Smooth muscle cell (in vitro differentiated cells): ENCODE measurements at regions not wholly inside any gene's neighbourhood (a gene's known extent, or its start where the extent isn't known, plus 50 kb on each side); places are given as distances from the start of the nearest gene placed in this dataset.

Experiments
- DNase-seq: peaks from one replicate; lab custom pipeline; 2025; ENCODE audit not compliant: unreplicated experiment; lab: John Stamatoyannopoulos, UW
- H2AFZ ChIP-seq: fragments of 200-600 bp; sonication (generic); 2 replicates; pipeline ENCODE4 v1.6.0; 2016; ENCODE audit warnings: antibody characterized with exemption, low read depth, mild to moderate bottlenecking
- H3F3A ChIP-seq: fragments of 200-600 bp; sonication (generic); 2 replicates; pipeline ENCODE4 v1.6.0; 2017; ENCODE audit warnings: antibody characterized with exemption, low read depth
- H3K27ac ChIP-seq: fragments of 200-600 bp; sonication (generic); 2 replicates; pipeline ENCODE4 v1.5.1; 2016; ENCODE audit warnings: low read depth, mild to moderate bottlenecking
- H3K27me3 ChIP-seq: fragments of 200-600 bp; sonication (generic); 2 replicates; pipeline ENCODE4 v1.6.1; 2016; ENCODE audit warnings: low read depth, mild to moderate bottlenecking
- H3K36me3 ChIP-seq: fragments of 200-600 bp; sonication (generic); 2 replicates; pipeline ENCODE4 v1.5.1; 2016; ENCODE audit warnings: low read depth
- H3K4me1 ChIP-seq: fragments of 200-600 bp; sonication (generic); 2 replicates; pipeline ENCODE4 v1.5.1; 2016; ENCODE audit warnings: low read depth
- H3K4me2 ChIP-seq: fragments of 200-600 bp; sonication (generic); 2 replicates; pipeline ENCODE4 v1.6.0; 2016; ENCODE audit warnings: mild to moderate bottlenecking
- H3K4me3 ChIP-seq: fragments of 200-600 bp; sonication (generic); 2 replicates; pipeline ENCODE4 v1.5.1; 2016; ENCODE audit warnings: mild to moderate bottlenecking
- H3K79me2 ChIP-seq: fragments of 200-600 bp; sonication (generic); 2 replicates; pipeline ENCODE4 v1.6.0; 2016; ENCODE audit warnings: low read depth, mild to moderate bottlenecking
- H3K9ac ChIP-seq: fragments of 200-600 bp; sonication (generic); 2 replicates; pipeline ENCODE4 v1.6.0; 2016; ENCODE audit warnings: low read depth
- H3K9me3 ChIP-seq: fragments of 200-600 bp; sonication (generic); replicated peaks from 2 replicates; pipeline ENCODE4 v1.5.1; 2016; ENCODE audit warnings: low read depth
- H4K20me1 ChIP-seq: fragments of 200-600 bp; sonication (generic); 2 replicates; pipeline ENCODE4 v1.6.0; 2016; ENCODE audit warnings: low read depth
- WGBS: methylation state at CpG from one replicate; pipeline ENCODE4 v1.1.7; 2016; ENCODE audit warnings: low lambda C conversion rate; 5-methylcytosine and 5-hydroxymethylcytosine counted together
- TF ChIP-seq, protein P1 (sequence below): fragments of 200-600 bp; sonication (generic); IDR thresholded peaks from 2 replicates; pipeline ENCODE4 v1.5.1; 2017; ENCODE audit warnings: borderline replicate concordance, mild to moderate bottlenecking, antibody characterized with exemption; ENCODE audit not compliant: insufficient read depth, poor library complexity, severe bottlenecking

DNA sequence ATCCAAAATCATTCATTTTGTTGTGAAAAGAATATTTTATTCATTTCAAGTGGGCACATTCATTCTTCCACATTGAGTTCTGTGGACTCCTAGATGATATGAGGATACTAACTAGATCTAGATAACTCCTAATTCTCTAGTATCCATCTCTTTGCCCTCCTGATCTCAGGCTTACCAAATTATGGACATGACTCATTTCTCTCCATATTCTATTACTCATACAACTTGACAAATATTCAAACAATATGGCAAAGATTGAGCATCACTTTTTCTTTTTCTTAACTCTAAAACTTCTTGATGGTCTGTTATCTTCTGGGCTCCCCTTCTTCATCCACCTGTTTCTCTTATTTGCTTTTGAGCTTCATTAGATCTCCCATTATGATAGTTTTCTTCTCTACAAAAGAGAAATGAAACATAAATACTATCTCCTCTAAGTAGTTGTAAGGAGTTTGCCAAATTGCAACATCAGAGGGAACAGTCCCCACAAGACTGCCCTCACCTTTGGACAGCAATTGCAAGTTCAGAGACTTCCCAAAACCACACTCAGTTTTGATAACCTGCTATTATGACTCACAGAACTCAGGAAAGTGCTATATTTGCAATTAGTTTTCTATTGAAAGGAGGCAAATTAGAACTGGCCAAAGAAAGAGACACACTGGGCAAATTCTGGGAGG, 422.9 kb downstream of the SPRY1 start:
- H3K27ac ChIP-seq: no peak overlapping the region
- no peak overlapping the region for H3K4me2 ChIP-seq
- no peaks in the 10 kb centered on the region for H3K79me2 ChIP-seq
- H2AFZ ChIP-seq: no peak overlapping the region
- H3K4me3 ChIP-seq: no peak overlapping the region
- TF ChIP-seq, protein P1, sequence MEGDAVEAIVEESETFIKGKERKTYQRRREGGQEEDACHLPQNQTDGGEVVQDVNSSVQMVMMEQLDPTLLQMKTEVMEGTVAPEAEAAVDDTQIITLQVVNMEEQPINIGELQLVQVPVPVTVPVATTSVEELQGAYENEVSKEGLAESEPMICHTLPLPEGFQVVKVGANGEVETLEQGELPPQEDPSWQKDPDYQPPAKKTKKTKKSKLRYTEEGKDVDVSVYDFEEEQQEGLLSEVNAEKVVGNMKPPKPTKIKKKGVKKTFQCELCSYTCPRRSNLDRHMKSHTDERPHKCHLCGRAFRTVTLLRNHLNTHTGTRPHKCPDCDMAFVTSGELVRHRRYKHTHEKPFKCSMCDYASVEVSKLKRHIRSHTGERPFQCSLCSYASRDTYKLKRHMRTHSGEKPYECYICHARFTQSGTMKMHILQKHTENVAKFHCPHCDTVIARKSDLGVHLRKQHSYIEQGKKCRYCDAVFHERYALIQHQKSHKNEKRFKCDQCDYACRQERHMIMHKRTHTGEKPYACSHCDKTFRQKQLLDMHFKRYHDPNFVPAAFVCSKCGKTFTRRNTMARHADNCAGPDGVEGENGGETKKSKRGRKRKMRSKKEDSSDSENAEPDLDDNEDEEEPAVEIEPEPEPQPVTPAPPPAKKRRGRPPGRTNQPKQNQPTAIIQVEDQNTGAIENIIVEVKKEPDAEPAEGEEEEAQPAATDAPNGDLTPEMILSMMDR: no peak
- no peaks in the 10 kb centered on the region for H4K20me1 ChIP-seq
- no peaks in the 10 kb centered on the region for H3K4me1 ChIP-seq
- H3K9me3 ChIP-seq: no peaks in the 10 kb centered on the region
- no peaks in the 10 kb centered on the region for H3K27me3 ChIP-seq
- H3K9ac ChIP-seq: no peak overlapping the region
- no peaks in the 10 kb centered on the region for H3K36me3 ChIP-seq
- no peak for DNase-seq
- H3F3A ChIP-seq: no peaks in the 10 kb centered on the region

DNA sequence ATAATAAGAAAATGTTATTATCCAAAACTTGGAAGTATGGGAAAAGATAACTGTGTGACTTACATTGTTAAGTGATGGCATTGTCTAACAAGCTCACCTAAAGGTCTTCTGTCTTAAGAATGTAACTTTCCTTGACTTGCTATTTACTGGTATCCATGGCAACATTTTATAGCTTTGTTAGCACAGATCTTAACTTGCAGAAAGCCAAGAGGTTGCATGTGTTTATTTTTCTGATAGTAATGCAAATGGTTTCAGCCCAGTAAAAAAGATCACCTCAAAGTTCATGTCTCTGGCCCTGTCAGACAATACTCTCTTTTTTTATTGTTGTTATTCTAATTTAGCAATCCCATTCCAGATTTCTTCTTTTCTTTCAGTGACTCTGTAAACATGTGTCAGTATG, 425.3 kb downstream of the SPRY1 start:
- Histone ChIP-seq H3K27me3 (no peaks in the 10 kb centered on the region), H3K9me3 (no peaks in the 10 kb centered on the region), H3K36me3 (no peaks in the 10 kb centered on the region), H3K79me2 (no peaks in the 10 kb centered on the region), H3K9ac (no peak overlapping the region), H3K27ac (peak overlapping the region; percentile 3), H3K4me2 (no peak overlapping the region), H2AFZ (no peak overlapping the region), H3K4me1 (no peaks in the 10 kb centered on the region), H3K4me3 (no peak overlapping the region), H4K20me1 (no peaks in the 10 kb centered on the region), H3F3A (no peaks in the 10 kb centered on the region)
- DNase-seq: no peak
- TF ChIP-seq, protein P1: no peak

DNA sequence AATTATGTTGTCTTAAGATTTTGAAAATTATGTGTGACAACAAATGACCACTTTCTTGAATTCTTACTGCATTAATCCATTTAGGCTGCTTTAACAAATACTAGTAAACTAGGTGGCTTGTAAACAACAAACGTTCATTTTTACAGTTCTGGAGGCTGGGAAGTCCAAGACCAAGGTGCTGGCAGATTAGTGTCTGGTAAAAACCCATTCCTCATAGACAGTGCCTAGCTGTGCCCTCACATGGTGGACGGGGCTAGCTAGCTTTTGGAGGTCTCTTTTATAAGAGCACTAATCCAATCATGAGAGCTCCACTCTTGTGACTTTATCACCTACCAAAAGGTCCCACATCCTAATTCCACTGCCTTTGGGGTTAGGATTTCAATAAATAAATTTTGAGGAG, 425.8 kb downstream of the SPRY1 start:
- no peaks in the 10 kb centered on the region for H3K4me1 ChIP-seq
- H3K27ac ChIP-seq: peak overlapping the region; percentile 3
- no peaks in the 10 kb centered on the region for H3K36me3 ChIP-seq
- H3K4me2 ChIP-seq: no peak overlapping the region
- H3K4me3 ChIP-seq: no peak overlapping the region
- no peaks in the 10 kb centered on the region for H3K79me2 ChIP-seq
- WGBS: 85% methylated on average over 2 of the region's 2 CpGs
- TF ChIP-seq, protein P1: no peak
- no peak overlapping the region for H2AFZ ChIP-seq
- H4K20me1 ChIP-seq: no peaks in the 10 kb centered on the region
- DNase-seq: no peak
- H3K9me3 ChIP-seq: no peaks in the 10 kb centered on the region
- no peaks in the 10 kb centered on the region for H3K27me3 ChIP-seq
- no peak overlapping the region for H3K9ac ChIP-seq
- H3F3A ChIP-seq: no peaks in the 10 kb centered on the region

DNA sequence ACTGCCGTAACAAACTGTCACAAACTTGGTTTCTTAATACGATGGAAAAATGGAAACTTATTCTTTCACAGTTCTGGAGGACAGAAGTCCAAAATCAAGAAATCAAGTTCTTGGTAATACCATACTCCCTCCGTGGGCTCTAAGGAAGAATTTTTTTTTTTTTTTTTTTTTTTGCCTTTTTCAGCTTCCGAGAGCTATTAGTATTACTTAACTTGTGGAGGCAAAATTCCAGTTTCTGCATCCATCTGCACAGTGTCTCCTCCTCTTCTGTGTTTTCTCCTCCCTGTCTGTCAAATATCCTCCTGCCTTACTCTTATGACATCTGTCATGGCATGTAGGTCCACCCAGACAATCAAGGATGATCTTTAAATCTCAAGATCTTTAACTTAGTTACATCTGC, 426.6 kb downstream of the SPRY1 start:
- no peak for DNase-seq
- H3K27ac ChIP-seq: no peak overlapping the region
- H2AFZ ChIP-seq: no peak overlapping the region
- no peaks in the 10 kb centered on the region for H3K36me3 ChIP-seq
- H3K9ac ChIP-seq: no peak overlapping the region
- H3K27me3 ChIP-seq: no peaks in the 10 kb centered on the region
- H3K4me2 ChIP-seq: no peak overlapping the region
- H3K4me3 ChIP-seq: no peak overlapping the region
- H3F3A ChIP-seq: no peaks in the 10 kb centered on the region
- no peaks in the 10 kb centered on the region for H3K9me3 ChIP-seq
- WGBS: 95% methylated on average over 4 of the region's 4 CpGs
- H3K79me2 ChIP-seq: no peaks in the 10 kb centered on the region
- H4K20me1 ChIP-seq: no peaks in the 10 kb centered on the region
- TF ChIP-seq, protein P1: no peak
- H3K4me1 ChIP-seq: no peaks in the 10 kb centered on the region
